Lower leg skin (tissue), 3 donors: ENCODE measurements at regions not wholly inside any gene's neighbourhood (a gene's known extent, or its start where the extent isn't known, plus 50 kb on each side); places are given as distances from the start of the nearest gene placed in this dataset.

Experiments used
- POLR2A ChIP-seq, 2 donors: fragments of 450-650 bp; IDR thresholded peaks; one replicate each; pipeline ENCODE4 v1.6.1; 2016 to 2017; ENCODE audit warnings: antibody characterized with exemption in 2 of 2, mild to moderate bottlenecking in 1 of 2, moderate library complexity in 1 of 2
- TF ChIP-seq, protein P1 (sequence below), 3 donors: fragments of 450-650 bp; IDR thresholded peaks; one replicate each; pipeline ENCODE4 v1.5.1; 2016; ENCODE audit warnings: antibody characterized with exemption in 3 of 3, mild to moderate bottlenecking in 3 of 3, moderate library complexity in 2 of 3

DNA sequence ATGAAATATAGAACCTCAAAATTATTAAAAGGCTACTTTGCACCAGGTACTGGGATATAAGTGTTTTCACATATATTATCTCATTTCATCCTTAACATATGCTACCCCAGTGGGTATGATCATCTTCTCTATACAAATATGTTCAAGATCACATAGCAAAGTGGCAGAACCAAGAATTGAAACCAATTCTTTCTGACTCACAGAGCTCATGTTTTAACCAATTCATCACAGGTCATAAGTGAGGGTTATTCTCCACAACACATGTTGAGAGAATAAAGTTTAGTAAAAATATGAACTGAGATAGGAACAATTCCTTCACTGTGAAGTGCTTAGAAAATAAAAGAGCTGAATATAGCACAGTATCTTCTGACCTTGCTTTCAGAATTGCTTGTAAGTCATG lies 442.9 kb upstream of the RASGEF1B start:
- no peak for TF ChIP-seq POLR2A (IDR thresholded peaks at IDR 0.05)
- TF ChIP-seq, protein P1, sequence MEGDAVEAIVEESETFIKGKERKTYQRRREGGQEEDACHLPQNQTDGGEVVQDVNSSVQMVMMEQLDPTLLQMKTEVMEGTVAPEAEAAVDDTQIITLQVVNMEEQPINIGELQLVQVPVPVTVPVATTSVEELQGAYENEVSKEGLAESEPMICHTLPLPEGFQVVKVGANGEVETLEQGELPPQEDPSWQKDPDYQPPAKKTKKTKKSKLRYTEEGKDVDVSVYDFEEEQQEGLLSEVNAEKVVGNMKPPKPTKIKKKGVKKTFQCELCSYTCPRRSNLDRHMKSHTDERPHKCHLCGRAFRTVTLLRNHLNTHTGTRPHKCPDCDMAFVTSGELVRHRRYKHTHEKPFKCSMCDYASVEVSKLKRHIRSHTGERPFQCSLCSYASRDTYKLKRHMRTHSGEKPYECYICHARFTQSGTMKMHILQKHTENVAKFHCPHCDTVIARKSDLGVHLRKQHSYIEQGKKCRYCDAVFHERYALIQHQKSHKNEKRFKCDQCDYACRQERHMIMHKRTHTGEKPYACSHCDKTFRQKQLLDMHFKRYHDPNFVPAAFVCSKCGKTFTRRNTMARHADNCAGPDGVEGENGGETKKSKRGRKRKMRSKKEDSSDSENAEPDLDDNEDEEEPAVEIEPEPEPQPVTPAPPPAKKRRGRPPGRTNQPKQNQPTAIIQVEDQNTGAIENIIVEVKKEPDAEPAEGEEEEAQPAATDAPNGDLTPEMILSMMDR (IDR thresholded peaks at IDR 0.05), result no peak
